GM18870 (cell line): ENCODE measurements at regions not wholly inside any gene's neighbourhood (a gene's known extent, or its start where the extent isn't known, plus 50 kb on each side); places are given as distances from the start of the nearest gene placed in this dataset.

Experiments
- ATAC-seq: cut with Tn5 transposase; IDR thresholded peaks from one replicate; pipeline ENCODE4 v1.9.1; 2021; ENCODE audit warnings: moderate library complexity; ENCODE audit not compliant: unreplicated experiment

DNA sequence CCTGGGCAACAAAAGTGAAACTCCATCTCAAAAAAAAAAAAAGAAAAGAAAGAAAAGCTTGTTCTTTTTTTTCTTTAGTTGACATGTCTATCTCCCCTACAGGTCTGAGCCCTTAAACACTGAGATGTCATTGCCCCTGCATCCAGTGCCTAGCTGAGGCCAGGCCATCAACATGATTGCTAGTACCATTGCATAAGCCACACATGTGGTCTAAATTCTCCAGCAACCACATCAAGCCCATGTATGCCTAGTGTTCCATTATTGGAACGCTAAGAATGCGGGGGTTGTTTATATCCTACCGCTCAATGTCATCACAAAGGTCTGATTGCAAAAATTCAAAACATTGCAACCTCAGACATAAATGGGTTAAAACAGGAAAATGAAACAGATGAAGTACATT lies 62.7 kb downstream of the NPTX2 start:
- ATAC-seq = no peak

DNA sequence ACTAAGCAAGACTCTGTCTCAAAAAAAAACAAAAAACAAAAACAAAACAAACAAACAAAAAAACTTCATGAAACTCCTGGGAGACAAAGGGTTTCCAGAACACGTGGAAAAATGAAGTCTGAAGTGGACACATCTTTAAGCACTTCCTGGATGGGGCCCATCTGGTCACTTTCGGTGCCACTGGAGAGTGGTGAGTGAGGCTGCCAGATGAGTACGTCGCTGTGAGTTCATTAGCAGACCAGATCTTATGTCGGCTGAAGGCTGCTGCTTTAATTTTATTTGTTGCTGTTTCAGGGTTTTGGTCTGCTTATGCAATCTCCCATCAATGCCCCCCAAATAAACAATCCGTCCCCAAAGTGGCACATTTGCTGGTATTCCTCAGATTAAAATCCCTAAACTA lies 64.4 kb downstream of the NPTX2 start:
- ATAC-seq = no peak

DNA sequence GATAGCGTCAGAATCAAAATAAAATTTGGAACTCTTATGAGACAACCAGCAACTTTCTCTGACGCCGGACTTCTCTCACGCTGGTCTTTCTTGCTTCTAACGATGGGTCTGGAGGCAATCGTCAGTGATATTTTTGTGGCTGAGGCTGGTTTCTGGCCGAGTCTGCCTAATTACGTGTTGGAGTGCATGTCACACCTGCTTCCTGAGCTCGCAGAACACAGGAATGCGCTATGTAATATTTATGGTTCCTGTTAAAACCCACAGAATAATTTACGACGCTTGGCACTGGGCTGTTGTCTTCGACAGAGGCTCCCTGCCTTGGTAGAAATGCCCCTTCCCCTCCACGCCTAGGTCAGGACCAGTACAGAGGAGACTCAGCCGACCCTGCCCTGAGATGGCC lies 64.9 kb downstream of the NPTX2 start:
- ATAC-seq = no peak

DNA sequence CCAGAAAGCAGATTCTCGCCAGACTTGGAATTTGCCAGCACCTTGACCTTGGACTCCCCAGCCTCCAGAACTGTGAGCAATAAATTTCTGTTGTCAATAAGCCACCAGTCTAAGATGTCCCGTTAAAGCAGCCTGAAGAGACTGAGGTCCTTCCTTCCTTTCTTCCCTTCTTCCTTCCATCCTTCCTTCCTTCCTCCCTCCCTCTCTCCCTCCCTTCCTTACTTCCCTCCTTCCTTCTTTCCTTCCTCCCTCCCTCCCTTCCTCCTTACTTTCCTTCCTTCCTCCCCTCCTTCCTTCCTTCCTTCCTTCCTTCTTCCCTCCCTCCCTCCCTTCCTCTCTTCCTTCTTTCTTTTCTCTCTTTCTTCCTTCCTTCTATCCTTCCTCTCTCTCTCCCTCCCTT lies 66.4 kb downstream of the NPTX2 start:
- ATAC-seq = no peak

DNA sequence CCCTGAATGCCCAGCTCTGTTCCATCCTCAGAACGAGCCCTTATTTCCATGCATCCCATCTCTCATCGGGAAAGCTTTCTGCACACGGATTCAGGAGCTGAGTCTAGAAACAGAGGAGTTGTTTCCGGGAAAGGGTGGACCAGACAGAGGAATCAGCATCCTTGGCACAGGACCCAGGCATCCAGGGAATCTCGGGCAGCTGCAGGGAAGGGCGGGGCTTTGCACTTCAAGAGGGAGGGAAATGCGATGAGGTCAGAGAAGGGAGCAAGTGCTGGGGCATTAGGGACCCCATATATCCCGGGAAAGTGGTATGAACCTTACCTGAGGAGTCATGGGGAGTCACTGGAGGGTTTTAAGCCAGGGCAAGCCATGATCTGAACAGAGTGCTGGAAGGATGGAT lies 68.5 kb downstream of the NPTX2 start:
- no peak for ATAC-seq

DNA sequence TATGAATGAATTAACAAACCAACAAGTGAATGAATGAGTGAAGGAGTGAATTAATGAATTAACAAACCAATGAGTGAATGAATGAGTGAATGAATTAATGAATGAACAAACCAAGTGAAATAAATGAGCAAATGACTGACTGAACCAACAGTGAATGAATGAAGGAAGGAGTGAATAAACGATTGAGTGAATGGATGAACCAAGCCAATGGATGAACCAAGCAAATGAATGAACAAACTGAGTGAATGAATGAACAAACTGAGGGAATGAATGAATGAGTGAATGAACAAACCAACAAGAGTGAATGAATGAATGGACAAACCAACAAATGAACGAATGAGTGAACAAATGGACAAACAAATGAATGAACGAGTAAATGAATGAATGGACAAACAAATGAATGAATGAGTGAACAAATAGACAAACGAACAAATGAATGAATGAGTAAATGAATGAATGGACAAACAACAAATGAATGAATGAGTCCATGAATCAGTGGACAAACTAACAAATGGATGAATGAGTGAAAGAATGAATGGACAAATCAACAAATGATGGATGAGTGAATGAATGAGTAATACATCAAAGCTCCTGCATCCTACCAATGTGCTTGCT lies 69.5 kb downstream of the NPTX2 start:
- ATAC-seq = no peak

DNA sequence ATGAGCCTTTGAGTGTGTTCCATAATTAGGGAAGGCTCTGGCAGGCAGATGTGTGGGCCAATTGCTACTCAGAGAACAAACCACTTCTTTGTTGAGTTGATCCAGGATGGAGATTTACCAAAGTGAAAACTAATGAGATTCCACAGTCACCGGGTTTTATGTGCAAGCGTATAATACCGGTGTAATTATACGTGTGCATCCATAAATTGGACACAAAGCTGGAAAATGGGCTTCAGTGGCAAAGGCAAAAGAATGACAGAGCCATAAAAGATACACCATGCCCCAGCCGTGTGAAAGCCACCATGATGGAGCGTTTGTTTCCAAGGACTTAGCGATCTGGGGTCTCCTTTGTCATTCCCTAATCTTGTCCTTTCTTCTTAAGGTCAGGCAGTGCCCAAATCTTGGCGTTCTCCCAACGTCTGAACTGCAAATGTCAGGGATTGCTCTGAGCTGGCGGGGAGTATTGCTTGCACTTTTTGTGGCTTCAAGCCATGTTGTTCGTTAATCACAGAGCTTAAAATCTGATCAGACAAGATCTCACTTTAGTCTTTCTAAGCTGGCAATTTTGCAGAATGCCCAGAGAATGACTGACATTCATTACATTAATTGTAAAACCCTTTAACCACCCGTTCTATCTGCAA lies 70.1 kb downstream of the NPTX2 start:
- ATAC-seq = no peak

DNA sequence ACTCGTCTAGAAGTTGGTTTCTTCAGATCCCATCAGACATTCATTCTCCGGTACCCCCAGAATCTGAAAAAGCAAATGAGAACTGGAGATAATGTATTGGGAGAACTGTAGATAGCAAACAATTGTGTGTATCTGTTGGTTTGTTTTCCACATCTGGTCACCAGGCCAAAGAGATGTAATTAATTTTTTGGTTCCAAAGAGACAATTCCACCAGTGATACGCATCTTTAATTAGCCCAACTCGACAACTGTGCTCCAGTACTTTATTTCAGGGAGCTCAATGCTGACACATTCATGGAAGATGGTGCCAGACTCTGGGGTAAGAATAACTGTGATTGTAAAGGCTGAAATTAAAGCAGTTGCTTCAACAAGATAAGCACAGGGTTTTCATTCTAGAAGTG lies 74.5 kb downstream of the NPTX2 start:
- ATAC-seq = no peak

DNA sequence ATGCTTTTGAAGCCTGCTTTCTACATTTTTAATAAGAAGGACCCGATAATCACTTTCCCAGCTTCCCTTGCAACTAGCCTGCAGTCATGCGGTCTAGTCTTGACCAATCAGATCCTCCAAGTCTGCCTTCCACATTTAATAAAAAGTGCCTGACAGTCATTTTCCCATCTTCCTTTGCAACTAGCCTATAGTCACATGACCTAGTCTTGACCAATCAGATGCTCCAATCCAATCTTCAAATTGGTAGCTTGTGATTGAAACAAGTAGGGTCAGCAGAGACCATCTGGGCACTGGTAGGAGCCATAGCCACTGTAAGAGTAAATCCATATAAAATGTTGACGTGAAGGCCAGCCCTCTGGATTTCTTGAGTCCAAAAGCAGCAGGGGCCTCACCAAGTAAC lies 80.0 kb downstream of the NPTX2 start:
- no peak for ATAC-seq

DNA sequence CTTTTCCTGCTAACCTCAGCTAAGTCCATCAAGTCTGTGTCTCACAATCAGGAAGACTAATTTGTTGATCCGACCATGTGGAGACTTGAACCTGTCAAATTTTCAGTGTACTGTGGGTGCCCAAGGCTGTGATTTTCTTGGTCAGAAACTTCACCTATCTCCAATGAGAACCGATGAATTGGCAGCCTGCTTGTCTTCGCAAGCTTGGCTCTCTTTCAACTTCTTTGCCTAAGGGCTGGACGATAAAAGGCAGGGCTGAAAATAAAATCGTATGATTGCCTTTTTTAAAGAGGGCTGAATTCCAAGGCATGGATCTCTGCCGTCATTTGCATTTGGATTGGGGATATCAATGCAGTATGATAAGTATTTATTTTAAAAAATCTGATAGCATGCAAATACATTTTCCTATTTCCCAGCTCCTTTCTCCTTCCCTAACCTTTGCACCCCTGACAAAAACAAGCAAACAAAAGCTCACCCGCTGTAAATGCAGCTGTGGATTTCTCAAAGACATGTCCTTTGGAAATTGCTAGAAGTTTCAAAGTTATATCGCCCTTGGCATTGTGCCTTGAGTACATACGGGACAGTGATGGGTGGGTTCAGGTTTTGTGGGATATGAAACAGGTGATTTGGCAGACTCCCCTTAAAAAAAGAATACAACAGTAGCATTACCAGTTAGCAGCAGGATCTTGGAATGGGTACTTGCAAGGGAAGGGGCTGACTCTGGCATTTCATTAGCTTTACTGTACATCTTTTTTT lies 80.6 kb downstream of the NPTX2 start:
- no peak for ATAC-seq

DNA sequence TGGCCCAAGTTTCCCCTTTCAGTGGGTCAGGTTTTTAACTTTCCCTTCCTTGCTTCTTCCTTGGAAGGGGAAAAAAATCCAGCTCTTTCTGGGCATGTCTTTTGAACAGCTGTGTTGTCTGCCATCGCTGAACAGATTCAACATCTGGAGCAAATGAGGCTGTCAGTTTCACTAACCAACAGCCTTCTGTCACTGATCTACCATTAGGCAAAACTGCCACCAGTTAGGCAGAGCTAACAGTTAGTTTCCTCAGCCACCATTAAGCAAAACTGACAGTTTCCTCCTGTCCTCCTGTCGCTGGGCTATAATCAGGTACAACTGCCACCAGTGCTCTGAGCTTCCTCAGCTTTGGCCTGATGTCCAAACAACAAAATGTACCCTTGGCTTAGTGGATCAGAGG lies 81.9 kb downstream of the NPTX2 start:
- ATAC-seq = no peak

DNA sequence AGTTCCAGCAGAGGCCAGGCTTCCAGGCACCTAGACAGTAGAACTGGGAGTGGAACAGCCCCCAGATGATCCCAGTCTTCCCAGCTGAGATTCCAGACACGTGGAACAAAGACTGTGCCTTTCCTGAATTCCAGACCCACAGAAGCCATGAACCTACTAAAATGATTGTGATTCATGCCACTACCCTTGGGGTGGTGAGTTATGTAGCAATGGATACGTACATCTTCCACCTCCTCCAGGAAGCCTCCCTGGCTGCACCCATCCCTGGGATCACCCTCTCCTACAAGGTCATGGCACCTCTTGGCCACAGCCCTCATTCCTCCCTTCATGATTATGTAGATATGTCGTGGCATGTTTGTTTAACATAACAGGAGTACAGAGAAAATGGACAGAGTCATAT lies 83.4 kb downstream of the NPTX2 start:
- no peak for ATAC-seq

DNA sequence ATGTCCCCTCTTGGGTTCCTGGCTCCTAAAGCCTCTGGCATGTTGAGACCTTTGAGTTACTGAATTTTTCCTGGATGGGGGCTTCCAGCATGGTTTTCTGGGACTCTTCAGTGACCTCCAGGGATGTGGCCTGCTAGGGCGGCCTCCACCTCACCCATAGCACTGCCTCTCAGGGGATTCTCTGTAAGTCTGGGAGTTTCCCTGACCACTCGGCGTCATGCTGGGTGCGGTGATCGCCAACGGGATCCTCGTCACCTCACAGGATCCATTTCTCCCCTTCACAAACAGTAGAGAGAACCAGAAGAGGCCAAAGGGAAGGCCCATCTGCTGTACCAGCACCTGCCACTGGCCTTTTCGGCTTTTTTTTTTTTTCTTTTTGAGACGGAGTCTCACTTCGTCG lies 84.3 kb downstream of the NPTX2 start:
- ATAC-seq = no peak

DNA sequence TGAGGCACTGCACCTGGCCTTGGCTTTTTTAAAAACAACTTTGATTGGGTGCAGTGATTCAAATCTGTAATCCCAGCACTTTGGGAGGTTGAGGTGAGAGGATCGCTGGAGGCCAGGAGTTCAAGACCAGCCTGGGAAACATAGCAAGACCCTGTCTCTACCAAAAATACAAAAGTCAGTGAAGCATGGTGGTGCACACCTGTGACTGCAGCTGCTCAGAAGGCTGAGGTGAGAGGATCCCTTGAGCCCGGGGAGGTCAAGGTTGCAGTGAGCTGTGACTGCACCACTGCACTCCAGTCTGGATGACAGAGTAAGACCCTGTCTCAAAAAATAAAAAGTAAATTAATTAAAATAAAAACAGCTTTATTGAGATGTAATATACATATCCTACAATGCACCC lies 84.9 kb downstream of the NPTX2 start:
- ATAC-seq = no peak

DNA sequence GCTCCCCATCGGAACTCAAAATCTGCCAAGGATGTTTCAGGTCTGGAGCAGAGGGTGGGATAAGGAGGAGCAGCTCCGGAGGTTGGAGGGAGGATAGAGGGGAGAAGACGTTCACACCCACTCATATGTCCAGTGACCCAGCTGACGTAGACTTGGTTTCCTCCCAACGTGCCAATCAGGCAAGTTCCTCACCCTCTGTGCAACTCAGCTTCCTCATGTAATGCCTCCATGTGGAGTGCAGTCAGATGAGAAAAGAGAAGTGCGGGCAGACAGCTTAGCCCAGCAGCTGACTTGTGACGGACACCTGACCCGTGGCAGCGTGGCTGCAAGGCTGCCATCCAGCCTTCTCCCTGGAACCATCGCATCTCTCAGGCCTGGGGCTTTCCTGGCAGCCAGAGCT lies 86.8 kb downstream of the NPTX2 start:
- no peak for ATAC-seq

DNA sequence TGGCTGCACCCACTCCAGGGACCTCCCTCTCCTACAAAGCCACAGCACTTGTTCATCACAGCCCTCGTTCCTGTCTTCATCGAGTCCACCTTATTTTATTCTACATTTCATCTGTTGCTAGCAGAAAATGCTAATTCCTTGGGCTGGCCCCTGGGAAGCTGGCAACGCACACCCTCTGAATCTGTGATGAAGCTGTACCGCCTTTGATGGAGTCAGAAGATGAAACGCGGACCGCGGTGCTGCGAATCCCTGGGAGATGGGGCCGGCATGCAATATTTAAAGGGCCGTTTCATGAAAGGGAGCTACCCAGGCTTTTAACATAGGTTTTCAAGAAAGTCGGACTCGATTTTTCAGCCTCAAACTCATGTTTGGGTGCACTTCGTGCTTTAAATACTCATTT lies 88.5 kb downstream of the NPTX2 start:
- no peak for ATAC-seq

DNA sequence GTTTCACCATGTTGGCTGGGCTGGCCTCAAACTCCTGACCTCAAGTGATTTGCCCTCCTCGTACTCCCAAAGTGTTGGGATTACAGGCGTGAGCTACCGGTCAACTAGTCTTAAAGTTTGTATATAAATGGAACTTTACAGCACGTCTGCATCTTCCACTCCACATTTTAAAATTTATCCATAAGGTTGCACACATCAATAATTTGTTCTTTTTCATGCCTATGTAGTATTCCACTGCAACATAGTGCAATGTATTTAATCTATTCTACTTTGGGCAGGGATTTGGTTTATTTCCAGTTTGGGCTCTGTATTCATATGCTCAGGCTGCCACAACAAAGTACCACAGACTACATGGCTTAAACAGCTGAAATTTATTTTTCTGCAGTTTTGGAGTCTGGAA lies 90.0 kb downstream of the NPTX2 start:
- no peak for ATAC-seq

DNA sequence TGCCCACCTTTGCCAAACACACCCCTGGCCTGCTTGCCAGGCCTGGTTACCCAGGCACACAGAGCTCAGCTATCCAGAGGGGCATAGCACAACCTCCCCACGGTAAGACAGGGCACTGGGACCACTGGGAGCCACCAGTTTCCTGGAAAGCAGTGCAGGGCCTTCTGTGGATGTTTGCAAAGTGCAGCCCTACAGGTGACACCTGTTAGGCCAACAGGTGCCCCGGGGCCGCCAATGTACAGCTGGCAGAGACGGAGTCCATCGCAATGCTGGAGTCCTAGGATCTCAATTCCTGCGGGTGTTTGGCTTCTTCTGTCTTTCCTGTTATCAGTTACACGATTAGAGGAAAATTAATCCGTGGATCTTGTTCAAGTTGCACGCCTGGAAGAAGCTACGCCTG lies 94.9 kb downstream of the NPTX2 start:
- no peak for ATAC-seq

DNA sequence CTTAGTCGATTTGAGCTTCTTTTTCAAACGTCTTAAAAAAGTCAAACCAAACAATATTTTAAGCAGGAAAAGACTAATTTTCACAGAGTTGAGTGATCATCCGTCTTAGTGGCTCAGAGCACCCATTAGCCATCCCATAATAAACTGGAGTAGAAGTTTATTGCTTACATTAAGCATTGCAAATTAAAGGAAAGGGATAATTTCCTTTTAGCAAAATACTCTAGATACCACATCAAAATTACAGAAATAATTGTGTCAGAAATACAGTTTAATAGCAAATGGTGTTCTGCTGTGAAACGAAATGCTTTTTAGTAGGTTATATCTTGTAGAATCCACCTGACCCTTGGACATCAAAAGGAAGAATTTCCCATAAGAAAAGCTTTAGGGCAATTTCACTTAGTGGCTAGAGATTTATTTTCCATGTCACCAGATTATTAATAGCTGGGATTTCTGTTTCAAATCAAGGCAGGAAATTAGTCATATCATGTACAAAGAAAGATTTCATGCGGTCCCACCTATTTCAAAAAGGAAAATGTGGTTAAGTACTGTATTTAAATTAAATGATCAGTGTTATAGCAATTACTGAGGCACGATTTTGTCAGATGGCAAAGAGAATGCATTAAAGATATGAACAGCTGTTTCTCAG lies 96.2 kb downstream of the NPTX2 start:
- ATAC-seq = no peak

DNA sequence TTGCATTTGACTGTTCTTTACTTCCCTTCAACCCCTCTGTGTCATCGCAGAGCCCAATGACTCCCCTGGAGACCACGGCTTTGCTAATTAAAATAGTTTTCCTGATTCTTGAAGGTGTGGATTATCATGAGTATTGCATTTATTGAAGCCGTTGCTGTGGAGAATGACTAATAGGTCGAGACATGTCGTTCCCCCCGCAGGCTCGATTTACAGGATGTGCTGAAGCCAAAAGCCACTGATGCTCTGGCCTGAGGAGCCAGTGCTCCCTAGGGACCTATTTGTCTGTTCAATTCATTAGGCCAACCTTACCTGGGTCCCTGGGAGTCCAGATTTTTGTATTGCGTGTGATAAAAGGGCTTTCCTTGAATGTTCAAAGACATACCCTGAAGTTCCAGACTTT lies 102.3 kb downstream of the NPTX2 start:
- ATAC-seq = no peak

DNA sequence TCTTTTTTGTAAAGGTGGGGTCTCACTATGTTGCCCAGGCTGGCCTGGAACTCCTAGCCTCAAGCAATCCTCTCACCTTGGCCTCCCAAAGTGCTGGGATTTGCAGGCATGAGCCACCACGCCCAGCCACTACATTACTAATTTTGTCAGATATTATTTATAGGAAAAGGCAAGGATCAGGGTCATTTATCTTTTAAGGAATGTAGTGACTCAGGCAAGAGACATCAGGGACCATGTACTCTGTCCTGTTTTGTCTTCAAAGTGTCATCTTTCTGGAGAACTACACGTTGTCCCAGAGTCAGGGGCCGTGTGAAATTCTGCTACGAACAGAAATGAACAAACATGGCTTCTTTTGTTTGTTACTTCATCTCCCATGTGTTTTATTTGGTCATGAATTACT lies 105.3 kb downstream of the NPTX2 start:
- no peak for ATAC-seq

DNA sequence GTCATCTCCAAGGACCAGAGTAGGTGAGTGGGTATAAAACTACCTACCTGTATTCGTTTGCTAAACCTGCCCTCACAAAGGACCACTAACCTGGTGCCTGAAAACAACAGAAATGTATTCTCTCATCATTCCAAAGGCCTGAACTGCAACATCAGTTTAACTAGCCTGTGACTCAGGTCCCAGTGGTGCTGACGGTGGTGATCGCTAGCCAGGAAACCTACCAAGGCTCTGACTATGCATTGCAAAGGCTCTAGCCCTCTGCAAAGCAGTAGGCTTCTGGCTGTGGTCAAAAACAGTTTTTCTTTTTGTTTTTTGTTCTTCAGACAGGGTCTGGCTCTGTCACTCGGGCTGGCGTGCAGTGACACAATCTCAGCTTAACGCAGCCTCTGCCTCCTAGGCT lies 107.5 kb downstream of the NPTX2 start:
- no peak for ATAC-seq
